GM12891 (cell line): ENCODE measurements at regions not wholly inside any gene's neighbourhood (a gene's known extent, or its start where the extent isn't known, plus 50 kb on each side); places are given as distances from the start of the nearest gene placed in this dataset.

ENCODE experiments used
- PAX5 ChIP-seq: IDR thresholded peaks from 2 replicates; pipeline ENCODE4 v1.6.1; 2011; ENCODE audit warnings: low read length, moderate library complexity, mild to moderate bottlenecking; ENCODE audit not compliant: insufficient read depth, severe bottlenecking
- POLR2A ChIP-seq: IDR thresholded peaks from 2 replicates; pipeline ENCODE4 v1.6.1; 2011; ENCODE audit warnings: low read depth, low read length, control low read depth
- POLR2AphosphoS5 ChIP-seq: IDR thresholded peaks from 2 replicates; pipeline ENCODE4 v1.6.1; 2011; ENCODE audit warnings: low read depth, low read length, control low read depth
- SPI1 ChIP-seq: IDR thresholded peaks from 2 replicates; pipeline ENCODE4 v1.6.1; 2011; ENCODE audit warnings: low read depth, low read length, control low read depth
- TAF1 ChIP-seq: IDR thresholded peaks from 2 replicates; pipeline ENCODE4 v1.6.1; 2011; ENCODE audit warnings: low read depth, low read length, control low read depth

GRCh38 chr13:72523049-72523448, 204.4 kb downstream of the MZT1 start:
- no peak for TF ChIP-seq POLR2A
- TF ChIP-seq TAF1: no peak
- TF ChIP-seq POLR2AphosphoS5: no peak
- TF ChIP-seq SPI1: no peak
- TF ChIP-seq PAX5: no peak
